IMR-90 (cell line): ENCODE measurements at regions not wholly inside any gene's neighbourhood (a gene's known extent, or its start where the extent isn't known, plus 50 kb on each side); places are given as distances from the start of the nearest gene placed in this dataset.

ENCODE experiments used
- CEBPB ChIP-seq: IDR thresholded peaks from 2 replicates; pipeline ENCODE4 v1.6.1; 2012; ENCODE audit warnings: low read depth, low read length, improper control_type of control experiment
- CHD1 ChIP-seq: IDR thresholded peaks from 2 replicates; pipeline ENCODE4 v1.6.1; 2012; ENCODE audit warnings: low read depth, low read length, improper control_type of control experiment
- FOS ChIP-seq: fragments of 150-350 bp; IDR thresholded peaks from 2 replicates; pipeline ENCODE4 v1.6.1; 2016; ENCODE audit warnings: low read depth, low read length
- MAFK ChIP-seq: IDR thresholded peaks from 2 replicates; pipeline ENCODE4 v1.6.1; 2012; ENCODE audit warnings: low read depth, low read length, improper control_type of control experiment
- POLR2A ChIP-seq: IDR thresholded peaks from 2 replicates; pipeline ENCODE4 v1.6.1; 2012; ENCODE audit warnings: mild to moderate bottlenecking, low read depth, low read length
- RAD21 ChIP-seq: IDR thresholded peaks from 2 replicates; pipeline ENCODE4 v1.6.1; 2012; ENCODE audit warnings: low read length, improper control_type of control experiment
- RCOR1 ChIP-seq: IDR thresholded peaks from 2 replicates; pipeline ENCODE4 v1.6.1; 2012; ENCODE audit warnings: mild to moderate bottlenecking, low read length, improper control_type of control experiment; ENCODE audit not compliant: insufficient replicate concordance
- RFX5 ChIP-seq: IDR thresholded peaks from 2 replicates; pipeline ENCODE4 v1.8.0; 2012; ENCODE audit warnings: low read depth, mild to moderate bottlenecking, low read length, moderate library complexity
- TF ChIP-seq, protein P1 (sequence below): conservative IDR thresholded peaks from 2 replicates; pipeline ENCODE4 v1.5.1; 2012; ENCODE audit warnings: mild to moderate bottlenecking, low read depth, low read length, improper control_type of control experiment
- TF ChIP-seq, protein P2 (sequence below): fragments of 150-350 bp; IDR thresholded peaks from 2 replicates; pipeline ENCODE4 v1.6.1; 2017; ENCODE audit warnings: mild to moderate bottlenecking, antibody characterized with exemption, low read length, low read depth

DNA sequence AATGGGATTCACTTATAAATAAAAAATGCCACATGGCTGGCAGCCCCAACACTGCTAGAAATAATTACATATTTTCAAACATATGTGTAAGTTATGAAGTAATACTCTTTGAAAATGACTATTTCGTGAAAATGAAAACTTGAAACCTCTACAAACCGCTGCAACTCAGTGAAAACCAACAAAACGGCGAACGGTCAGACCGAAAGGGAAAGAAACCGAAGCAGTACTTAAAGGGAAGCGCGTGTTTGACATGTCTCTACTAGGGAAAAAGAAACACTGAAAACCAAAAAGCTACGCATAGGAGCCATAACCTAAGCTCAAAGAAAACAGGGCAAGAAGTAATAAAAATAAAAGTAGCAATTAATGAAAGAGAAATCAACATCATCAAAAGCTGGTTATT is 121.0 kb upstream of the GGTLC1 start:
- TF ChIP-seq, protein P1, sequence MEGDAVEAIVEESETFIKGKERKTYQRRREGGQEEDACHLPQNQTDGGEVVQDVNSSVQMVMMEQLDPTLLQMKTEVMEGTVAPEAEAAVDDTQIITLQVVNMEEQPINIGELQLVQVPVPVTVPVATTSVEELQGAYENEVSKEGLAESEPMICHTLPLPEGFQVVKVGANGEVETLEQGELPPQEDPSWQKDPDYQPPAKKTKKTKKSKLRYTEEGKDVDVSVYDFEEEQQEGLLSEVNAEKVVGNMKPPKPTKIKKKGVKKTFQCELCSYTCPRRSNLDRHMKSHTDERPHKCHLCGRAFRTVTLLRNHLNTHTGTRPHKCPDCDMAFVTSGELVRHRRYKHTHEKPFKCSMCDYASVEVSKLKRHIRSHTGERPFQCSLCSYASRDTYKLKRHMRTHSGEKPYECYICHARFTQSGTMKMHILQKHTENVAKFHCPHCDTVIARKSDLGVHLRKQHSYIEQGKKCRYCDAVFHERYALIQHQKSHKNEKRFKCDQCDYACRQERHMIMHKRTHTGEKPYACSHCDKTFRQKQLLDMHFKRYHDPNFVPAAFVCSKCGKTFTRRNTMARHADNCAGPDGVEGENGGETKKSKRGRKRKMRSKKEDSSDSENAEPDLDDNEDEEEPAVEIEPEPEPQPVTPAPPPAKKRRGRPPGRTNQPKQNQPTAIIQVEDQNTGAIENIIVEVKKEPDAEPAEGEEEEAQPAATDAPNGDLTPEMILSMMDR: no peak
- TF ChIP-seq POLR2A (no peak), CHD1 (no peak), RAD21 (no peak), FOS (no peak), RCOR1 (no peak), RFX5 (no peak), MAFK (no peak), CEBPB (no peak)
- TF ChIP-seq, protein P2, sequence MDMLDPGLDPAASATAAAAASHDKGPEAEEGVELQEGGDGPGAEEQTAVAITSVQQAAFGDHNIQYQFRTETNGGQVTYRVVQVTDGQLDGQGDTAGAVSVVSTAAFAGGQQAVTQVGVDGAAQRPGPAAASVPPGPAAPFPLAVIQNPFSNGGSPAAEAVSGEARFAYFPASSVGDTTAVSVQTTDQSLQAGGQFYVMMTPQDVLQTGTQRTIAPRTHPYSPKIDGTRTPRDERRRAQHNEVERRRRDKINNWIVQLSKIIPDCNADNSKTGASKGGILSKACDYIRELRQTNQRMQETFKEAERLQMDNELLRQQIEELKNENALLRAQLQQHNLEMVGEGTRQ: no peak
